Erythroblast (primary cell): ENCODE measurements at regions not wholly inside any gene's neighbourhood (a gene's known extent, or its start where the extent isn't known, plus 50 kb on each side); places are given as distances from the start of the nearest gene placed in this dataset.

Experiments
- GATA1 ChIP-seq: IDR thresholded peaks from 2 replicates; pipeline ENCODE4 v1.6.1; 2011; ENCODE audit warnings: low read depth, mild to moderate bottlenecking, control low read depth, low read length, moderate library complexity
- POLR2A ChIP-seq: IDR thresholded peaks from 2 replicates; pipeline ENCODE4 v1.6.1; 2011; ENCODE audit warnings: mild to moderate bottlenecking, low read length

GRCh38 chr1:22221233-22221780 is 78.4 kb upstream of the WNT4 start:
- no peak for TF ChIP-seq POLR2A
- no peak for TF ChIP-seq GATA1
